ENCODE measurements at regions not wholly inside any gene's neighbourhood (a gene's known extent, or its start where the extent isn't known, plus 50 kb on each side); places are given as distances from the start of the nearest gene placed in this dataset.
"Not testable (repeated sequence)": the region's sequence is repeated elsewhere in the genome, so short reads cannot be mapped to it uniquely, and the experiment has no call there.

- DNase-seq, result no peak
Observed at GRCh38 chr6:47180633-47181032, 129.1 kb downstream of the TNFRSF21 start.

GRCh38 chr6:47179286-47179685, 130.4 kb downstream of the TNFRSF21 start:
- no peak for DNase-seq

GRCh38 chr6:47175656-47176055, 133.5 kb upstream of the ADGRF1 start:
- DNase-seq, result no peak

GRCh38 chr6:47174502-47175023, 132.4 kb upstream of the ADGRF1 start:
- DNase-seq, result no peak

- not testable (repeated sequence) for DNase-seq
Observed at GRCh38 chr6:47174063-47174462, 131.9 kb upstream of the ADGRF1 start.

GRCh38 chr6:47173145-47173544, 131.0 kb upstream of the ADGRF1 start:
- not testable (repeated sequence) for DNase-seq

GRCh38 chr6:47170617-47170947, 128.4 kb upstream of the ADGRF1 start:
- no peak for DNase-seq

GRCh38 chr6:47169785-47170616, 127.9 kb upstream of the ADGRF1 start:
- DNase-seq, result no peak

GRCh38 chr6:47168180-47168579, 126.0 kb upstream of the ADGRF1 start:
- no peak for DNase-seq

GRCh38 chr6:47165918-47166317, 123.8 kb upstream of the ADGRF1 start:
- no peak for DNase-seq

- DNase-seq, result no peak
Observed at GRCh38 chr6:47164877-47165276, 122.7 kb upstream of the ADGRF1 start.

GRCh38 chr6:47163536-47163935, 121.4 kb upstream of the ADGRF1 start:
- no peak for DNase-seq

- DNase-seq, result no peak
Observed at GRCh38 chr6:47162793-47163192, 120.7 kb upstream of the ADGRF1 start.

- no peak for DNase-seq
Observed at GRCh38 chr6:47162231-47162630, 120.1 kb upstream of the ADGRF1 start.

GRCh38 chr6:47161176-47161687, 119.1 kb upstream of the ADGRF1 start:
- DNase-seq, result no peak

- no peak for DNase-seq
Observed at GRCh38 chr6:47160702-47161101, 118.6 kb upstream of the ADGRF1 start.

GRCh38 chr6:47159763-47160162, 117.6 kb upstream of the ADGRF1 start:
- no peak for DNase-seq

- no peak for DNase-seq
Observed at GRCh38 chr6:47157653-47158219, 115.6 kb upstream of the ADGRF1 start.

- no peak for DNase-seq
Observed at GRCh38 chr6:47157063-47157462, 114.9 kb upstream of the ADGRF1 start.

- no peak for DNase-seq
Observed at GRCh38 chr6:47156196-47156595, 114.1 kb upstream of the ADGRF1 start.

GRCh38 chr6:47153404-47153755, 111.2 kb upstream of the ADGRF1 start:
- no peak for DNase-seq

GRCh38 chr6:47152666-47153403, 110.7 kb upstream of the ADGRF1 start:
- DNase-seq, result no peak

- no peak for DNase-seq
Observed at GRCh38 chr6:47151232-47151898, 109.2 kb upstream of the ADGRF1 start.

Data from stimulated activated CD8-positive, alpha-beta memory T cell treated with anti-CD3 and anti-CD28 coated beads, Interleukin-4, amount 100 ng/mL, for 48 hours (primary cell).